ENCODE measurements at regions not wholly inside any gene's neighbourhood (a gene's known extent, or its start where the extent isn't known, plus 50 kb on each side); places are given as distances from the start of the nearest gene placed in this dataset.
"Not testable (repeated sequence)": the region's sequence is repeated elsewhere in the genome, so short reads cannot be mapped to it uniquely, and the experiment has no call there.

DNA sequence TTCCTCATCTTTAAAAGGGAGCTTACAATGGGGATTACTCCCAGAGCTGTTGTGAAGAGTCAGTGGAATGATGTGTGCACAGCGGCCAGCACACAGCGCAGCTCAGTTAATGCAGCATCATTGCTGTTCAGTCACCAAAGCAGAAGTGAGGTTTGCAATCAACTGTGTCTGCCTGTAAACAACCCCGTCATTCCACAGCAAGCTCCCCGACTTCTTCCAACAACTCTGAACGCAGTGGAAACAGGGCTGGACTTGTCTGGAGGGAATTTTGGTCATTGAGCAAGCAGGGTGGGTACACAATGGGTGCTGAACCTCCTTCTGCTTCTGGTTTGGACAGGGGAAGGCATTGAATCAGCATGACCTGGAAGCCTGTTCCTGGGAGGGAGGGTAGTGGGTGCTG, 347.4 kb downstream of the PTPRU start:
- no peak for DNase-seq

DNA sequence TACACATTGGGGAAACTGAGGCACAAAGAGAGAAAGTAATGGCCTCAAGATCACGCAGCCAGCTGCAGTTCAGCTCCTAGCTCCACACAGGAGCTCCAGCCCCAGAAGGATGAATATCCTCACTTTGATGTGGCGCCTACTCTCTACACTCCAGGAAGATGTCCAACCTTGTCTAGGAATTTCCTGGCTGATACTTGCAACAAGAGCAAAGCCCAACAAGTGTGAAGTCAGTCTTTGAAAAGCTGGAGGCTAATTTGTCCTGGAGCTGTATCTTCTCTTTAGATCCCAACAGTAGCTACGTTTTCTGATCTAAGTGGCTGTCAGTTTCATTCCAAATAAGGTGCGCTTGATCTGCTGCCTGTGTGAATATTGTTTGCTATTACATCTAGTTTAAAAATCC, 344.9 kb downstream of the PTPRU start:
- DNase-seq, result no peak

DNA sequence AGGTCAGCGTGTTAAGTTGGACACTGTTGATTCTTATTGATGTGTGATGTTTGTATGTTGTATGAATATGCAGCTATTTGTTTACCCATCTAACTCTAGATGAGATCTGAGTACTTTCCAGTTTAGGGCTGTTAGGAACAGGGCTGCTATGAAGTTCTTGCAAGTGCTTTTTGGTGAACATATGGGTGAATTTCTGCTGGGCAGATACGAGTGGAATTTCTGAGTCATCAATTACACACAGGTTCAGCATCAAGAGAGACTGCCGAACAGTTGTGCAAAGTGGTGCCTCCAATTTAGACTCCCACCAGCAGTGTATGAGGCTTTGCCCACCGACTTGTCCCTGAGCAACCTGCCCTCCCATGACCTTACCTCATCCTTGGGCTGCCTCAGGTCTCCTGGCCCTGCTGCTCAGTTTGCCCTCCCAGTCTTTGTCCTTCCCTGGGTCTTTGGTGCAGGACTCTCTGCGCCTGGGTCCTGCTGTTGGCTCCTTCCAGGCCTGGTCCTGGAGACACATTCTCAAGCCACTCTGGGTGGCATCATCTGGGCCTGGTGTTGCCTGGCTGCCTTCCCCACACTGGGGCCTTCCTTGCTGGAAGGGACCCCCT, 343.6 kb downstream of the PTPRU start:
- no peak for DNase-seq

DNA sequence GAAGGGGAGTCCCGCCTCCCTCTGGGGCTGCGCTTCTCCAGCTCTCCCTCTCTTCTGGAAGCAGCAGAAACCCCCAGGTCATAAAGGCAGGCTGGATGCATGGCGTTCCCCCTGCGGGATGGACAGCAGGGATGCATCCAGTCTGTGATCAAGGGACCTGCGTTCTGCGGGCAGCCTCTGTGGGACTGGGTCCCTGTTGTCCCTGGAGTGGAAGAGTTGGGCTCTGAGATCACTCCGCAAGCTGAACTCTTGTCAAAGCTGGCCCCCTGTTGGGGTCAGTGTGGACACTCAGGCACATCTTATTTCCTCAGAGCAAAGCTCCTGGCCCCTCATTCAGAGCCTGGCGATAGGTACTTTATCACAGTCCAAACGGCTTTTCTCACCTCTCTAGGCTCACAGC, 341.2 kb downstream of the PTPRU start:
- DNase-seq, result no peak

DNA sequence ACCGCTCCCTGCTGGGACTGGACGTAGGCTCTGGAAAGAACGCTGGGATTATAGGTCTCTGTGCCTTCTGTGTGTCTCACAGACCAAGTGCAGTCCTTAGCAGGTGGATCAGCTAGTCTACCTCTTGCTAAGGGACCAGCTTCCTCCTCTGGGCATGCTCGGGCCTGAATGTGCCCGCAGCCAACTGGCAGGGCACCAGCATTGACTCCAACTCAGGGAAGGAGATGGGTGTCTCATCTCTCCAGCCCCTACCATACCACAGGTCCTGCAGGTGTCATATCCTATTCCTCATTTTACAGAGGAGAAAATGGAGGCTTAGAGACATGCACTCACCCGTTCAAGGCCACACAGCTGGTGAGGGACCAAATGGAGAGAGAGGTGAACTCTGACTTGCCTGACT, 340.2 kb downstream of the PTPRU start:
- DNase-seq, result no peak

DNA sequence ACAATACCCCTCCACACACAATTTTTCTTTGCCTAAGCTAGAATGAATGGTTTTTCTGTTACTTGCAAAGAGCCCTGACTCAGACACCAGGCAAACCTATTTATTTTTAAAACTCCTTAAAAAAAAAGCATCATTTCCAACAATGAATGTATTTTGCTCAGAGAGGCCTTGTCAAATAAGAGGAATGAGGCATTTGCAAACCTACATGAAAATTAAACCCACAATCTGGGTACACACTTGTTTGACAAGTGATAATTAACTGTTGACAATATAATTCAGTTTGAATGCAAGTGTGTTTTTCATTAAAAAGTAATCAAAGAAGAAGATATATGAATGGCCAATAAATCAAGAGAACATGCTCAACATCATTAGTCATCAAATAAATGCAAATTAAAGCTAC, 339.5 kb downstream of the PTPRU start:
- DNase-seq, result no peak

DNA sequence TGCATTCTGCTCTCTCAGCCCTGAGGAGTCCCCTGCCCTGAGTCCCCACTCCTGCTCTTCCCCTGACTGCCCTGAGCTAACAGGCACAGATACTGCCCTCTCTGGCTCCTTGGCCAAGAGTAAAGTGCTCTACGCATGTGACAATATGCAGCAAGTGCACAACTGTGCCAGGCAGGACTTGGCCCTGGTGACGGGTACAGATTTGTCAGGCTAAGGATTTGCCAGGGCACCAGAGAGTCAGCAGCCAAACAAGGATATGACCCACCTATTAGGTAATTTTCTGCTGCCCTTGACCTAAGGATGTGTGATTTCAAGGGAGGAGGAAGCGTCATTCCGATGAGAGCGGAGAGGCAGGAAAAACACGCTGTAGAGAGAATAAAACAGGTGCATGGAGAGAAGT, 339.0 kb downstream of the PTPRU start:
- no peak for DNase-seq

DNA sequence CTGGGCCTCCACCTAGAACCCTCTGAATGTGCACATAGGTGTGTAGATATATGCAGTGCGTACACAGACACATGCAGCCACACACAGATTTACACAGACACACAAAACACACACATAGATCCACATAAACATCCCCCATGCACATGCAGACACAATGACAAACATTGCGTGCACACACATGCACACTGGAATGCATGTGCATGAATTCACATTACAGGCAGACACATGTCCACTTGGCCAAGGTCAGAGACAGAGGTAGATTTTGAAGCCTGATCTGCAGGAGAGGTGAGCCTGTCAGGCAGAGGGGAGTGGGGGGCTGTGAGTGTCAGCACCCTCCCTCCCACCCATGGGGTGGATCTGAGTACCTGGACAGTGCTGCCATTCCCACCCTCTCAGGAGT, 338.5 kb downstream of the PTPRU start:
- DNase-seq, result no peak

DNA sequence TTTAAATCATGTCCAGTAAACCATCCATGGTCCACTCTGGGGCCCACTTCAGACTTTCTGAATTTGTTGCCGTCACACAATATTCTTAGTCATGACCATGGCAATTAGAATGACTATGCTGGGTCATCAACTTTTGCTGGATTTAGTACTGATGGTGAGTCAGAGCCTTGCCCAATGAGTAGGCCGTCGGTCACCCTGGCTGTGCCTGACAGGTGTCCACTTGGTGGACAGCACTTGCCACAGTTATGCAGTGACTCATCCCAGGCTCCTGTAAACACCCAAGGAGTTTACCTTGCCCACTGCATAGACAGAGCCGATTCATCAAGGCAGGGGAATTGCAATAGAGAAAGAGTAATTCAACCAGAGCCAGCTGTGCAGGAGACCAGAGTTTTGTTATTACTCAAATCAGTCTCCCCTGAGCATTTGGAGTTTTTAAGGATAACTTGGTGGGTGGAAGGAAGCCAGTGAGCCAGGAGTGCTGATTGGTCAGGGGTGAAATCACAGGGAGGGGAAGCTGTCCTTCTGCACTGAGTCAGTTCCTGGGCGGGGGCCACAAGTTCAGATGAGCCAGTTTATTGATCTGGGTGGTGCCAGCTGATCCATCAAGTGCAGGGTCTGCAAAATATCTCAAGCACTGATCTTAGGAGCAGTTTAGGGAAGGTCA, 333.8 kb downstream of the PTPRU start:
- no peak for DNase-seq

DNA sequence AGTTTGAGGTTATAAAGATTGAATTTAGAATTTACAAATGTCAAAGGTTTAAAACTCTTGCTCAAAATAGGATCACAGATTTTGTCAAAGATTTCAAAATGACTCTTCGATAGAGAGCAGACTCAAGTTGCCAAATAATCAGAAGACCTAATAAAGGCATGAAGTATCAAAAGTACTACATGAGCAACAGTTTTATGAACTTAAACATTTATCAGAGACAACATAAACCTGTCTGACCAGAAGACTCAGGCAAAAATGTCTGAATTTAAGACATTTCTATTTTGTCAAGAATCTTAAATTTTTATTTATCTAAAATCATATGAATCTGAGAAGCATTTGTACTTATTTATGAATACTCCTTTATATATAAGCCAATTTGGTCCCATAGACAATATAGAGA, 330.9 kb downstream of the PTPRU start:
- no peak for DNase-seq

DNA sequence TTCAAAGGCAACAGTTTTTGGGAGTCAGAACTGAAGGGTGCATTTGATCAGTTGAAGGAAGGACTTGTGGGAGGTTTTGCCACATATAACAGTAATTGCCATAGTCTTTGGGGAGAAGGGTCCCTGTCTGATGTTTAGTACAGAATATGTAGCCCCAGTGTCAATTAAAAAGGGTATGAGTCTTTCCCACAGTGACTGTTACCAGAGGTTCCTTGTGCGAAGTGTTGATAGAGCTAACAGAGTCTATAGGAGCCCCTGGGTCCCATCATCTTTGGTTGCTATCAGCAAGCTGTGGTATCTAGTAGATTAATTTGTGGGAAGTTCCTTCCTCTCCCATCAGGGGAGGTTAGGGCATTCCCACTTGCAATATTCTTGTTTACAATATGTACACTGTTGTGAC, 329.2 kb downstream of the PTPRU start:
- no peak for DNase-seq

DNA sequence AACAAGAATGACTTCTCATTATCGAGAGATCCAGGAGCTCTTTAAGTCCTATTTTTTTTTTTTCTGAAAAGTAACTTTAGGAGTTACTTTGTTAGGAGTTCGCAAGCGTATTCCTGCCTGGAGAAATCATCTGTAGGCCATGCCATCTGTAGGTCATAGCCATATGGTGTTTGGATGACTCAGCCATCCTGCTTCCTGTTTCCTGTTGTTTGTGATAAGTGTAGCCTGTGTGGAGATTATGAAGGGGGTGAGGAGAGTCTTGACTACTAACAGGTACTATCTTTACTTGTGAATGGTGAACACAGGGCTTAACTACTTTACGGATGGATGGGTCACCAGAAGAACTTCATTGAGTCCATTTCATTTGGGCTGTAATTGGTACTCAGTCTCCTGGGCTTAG, 327.2 kb downstream of the PTPRU start:
- DNase-seq, result no peak

DNA sequence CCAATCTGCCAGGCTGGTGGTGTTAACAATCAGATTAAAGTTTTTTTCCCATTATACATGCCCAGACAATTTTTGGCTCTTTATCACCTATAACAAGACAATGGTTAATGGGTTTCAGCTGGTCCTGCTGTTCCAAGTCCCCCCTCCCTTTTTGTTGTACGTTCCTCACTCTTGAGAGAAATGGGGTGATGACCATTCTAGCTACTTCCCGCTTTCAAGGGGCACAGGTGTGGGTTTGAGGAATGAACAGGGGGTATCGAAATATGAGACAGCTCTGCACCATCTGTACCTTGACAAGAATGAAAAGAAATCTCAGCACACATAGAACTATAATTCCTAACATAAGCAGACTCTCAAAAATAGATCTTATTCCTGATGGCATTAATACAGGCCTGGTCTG, 326.8 kb downstream of the PTPRU start:
- no peak for DNase-seq

DNA sequence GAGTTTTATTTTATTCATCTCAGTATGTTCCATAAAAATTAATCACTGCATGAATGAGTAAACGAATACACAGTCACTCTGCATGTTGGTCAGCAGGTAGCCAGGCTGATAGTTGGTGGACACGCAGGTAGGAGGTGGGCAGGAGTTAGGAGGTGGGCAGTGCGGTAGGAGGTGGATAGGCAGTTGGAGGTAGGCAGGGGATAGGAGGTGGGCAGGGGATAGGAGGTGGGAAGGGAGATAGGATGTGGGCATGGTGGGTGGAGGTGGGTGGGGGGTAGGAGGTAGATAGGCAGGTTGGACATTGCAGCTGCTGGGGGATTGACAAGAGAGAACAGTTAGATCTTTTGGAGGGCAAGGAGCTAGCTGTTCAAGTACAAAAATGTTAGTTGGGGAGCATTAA, 322.7 kb downstream of the PTPRU start:
- DNase-seq, result no peak

DNA sequence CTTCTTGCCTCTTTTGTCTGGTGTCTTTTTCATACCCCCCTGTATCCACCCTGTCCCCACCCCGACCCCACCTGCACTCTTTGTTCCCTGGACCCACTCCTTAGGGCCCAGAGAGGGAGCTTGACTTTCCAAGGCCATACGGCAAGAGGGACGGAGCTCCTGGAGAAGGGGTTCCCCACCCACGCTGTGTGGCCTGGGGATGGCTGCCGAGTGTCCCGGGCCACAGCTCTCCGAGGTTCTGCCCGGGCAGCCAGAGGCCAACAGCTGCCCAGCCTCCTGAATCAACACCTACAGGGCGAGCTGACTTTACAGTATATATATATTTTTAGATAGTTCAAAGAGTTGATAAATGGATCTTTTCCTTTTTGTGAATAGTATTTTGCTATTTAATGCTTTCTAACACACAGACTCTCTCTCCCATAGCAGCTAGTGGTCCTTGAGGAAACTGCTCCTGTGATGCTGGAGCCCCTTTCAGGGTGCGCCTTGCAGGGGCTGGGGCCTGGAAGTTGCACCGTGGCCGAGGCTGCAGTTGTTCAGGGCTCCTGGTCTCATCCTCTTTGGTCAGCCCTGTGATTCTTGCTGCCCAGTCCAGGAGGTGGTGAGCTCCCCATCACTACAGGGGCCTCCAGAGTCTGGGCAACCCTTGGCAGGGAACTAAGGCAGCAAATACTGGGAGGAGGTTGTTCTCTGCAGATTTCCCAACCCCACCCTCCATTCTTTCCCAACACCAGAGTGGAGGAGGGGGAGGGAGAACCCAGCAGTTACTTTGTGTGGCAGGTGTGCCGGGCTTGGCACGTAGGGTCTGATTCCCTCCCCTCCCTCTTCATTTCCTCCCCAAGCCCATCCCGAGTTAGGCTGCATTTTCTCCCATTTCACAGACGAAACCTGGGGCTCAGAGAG, 321.6 kb downstream of the PTPRU start:
- DNase-seq, result no peak

DNA sequence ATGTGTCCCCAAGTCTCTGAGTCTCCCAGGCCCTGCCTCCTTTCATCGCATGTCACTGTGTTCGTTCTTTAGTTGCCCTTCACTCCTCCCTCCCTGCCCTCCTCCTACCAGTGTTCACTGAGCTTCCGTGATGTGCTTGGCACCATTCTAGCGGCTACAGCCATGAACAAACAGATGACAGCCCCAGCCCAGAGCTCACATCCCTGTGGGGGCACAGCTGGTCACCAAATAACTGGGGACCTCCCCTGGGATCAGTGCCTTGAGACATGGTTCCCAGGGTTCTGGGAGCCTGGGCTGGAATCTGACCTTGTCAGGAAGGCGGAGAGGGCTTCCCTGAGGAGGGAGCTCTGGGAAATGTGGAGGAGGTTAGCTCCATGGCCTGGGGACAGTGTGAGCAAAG, 320.7 kb downstream of the PTPRU start:
- no peak for DNase-seq

DNA sequence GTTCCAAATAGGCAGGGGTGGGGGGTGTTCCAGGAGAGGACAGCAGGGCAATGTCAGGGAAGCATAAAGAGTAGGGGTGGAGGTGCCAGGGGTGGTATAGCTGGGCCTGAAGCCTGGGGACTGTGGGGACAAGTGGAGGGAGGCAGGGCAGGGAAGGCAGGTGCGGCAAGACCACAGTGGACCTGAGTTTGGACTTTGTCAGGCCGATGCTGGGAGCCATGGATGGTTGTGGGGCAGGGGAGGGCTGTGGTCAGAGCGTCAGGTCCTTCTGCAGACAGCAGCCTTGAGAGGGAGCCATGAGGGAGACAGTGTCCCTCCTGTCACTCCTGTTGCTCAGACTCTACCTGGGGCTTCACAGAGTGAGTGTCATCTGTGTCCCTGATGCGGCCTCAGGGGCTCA, 320.3 kb downstream of the PTPRU start:
- no peak for DNase-seq

DNA sequence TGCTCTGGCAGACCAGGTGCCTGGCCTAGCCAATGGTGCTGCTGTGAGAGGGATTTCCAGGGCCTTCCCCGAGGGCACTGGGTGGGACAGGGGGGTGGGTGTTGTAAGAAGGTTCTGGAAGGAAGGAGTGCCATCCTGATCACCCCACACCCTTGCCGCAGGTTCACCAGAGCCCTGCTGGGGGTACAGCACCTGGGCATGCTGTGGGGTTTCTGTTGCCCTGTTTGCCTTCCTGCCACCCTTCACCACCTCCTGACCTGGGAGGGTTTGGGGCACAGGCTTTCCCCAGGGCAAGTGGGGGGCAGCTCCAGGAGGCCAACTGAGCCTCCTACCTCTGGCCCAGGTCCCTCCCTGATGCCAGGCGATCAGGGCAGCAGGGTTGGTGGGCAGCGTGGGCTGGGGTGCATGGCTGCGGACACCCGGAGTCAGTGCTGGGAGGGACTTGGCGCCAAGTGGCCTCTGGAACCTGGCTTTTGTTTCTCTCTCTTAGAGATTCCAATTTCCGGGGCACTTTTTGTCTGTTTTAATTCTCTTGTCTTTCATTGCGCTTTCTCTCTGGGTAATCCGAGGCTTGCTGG, 318.8 kb downstream of the PTPRU start:
- no peak for DNase-seq

DNA sequence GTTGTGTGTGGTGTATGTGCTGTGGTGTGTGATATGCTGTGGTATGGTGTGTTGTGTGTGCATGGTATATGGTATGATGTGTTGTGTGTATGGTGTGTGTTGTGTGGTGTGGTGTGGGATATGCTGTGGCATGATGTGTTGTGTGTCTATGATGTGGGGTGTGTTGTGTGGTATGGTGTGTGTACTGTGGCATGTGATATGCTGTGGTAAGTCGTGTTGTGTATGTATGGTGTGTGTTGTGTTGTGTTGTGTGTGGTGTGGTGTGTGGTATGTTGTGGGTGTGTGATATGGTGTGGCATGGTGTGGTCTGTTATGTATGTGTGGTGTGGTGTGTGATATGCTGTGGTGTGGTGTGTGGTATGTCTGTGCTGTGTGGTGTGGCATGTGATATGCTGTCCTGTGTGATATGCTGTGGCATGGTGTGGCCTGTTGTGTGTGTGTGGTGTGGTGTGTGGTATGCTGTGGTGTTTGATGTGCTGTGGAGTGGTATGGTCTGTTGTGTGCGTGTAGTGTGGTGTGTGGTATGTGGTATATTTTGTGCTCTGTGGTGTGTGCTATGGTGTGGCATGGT, 318.0 kb downstream of the PTPRU start:
- no peak for DNase-seq

DNA sequence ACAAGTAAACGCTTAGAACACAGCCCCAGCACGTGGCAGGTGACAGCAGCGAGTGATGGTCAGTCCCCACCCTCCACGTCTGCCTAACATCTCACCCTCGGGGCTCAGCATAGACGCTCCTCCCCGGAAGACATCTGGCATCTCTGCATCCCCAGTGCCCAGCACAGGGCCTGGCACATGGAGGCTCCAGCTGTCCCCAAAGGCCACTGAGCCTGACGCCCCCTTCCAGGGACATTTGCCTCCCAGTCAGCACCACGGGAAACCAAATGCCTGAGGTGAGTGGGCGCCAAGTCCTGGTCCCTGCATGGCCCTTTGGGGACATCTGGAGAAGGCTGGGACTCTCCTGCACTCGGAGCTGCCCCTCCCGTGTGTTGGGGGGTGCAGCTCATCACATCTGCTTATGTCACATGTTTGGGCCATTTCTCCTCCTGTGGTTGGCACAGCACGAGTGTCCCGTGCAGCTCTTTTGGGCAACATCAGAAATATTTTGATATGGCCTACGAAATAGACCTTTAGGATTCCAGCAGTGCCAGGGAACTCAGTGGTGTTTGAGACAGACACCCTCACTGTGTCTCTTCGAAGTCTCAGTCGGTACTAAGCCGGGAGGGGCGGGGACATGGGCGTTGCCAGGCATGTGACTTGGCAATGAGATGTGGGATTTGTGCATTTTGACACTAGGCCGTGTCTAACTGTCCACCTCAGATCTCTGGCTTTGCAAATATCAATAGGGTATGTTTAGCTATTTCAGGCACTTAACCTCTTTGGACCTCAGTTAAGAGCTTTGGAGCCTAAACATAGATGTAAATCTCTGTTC, 315.0 kb downstream of the PTPRU start:
- DNase-seq, result no peak

DNA sequence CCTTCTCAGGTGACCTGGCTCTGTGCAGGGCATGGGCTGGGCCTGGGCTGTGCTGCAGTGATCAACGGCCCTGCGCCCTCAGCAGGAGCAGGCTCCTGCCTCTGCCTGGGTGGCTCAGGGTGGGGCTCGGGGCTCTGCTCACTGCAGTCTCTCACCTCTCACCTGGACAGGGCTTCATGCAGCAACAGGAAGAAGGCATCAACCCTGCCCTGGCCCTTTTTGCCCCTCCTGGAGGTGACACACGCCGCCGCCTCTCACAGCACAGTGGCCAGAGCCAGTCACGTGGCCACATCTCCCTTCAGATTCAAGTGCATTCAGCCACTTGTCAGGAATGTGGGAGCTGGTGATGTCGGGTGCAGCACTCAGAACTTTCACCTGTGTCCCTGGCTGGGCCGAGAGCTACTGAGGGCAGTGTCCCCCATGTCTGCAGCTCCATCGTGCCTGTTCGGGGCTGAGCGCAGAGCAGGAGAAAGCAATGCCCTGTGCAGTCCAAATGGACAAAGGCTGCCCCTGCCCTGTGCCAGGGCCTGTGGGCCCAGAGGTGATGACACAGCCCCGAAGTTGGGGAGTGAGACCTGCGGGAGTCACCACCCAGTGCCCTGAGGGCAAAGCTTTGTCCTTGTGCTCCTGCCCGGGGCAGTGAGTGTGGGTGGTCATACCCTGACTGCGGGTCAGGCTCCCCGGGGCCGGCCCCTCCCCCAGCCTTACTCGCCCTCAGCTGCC, 314.0 kb downstream of the PTPRU start:
- no peak for DNase-seq

DNA sequence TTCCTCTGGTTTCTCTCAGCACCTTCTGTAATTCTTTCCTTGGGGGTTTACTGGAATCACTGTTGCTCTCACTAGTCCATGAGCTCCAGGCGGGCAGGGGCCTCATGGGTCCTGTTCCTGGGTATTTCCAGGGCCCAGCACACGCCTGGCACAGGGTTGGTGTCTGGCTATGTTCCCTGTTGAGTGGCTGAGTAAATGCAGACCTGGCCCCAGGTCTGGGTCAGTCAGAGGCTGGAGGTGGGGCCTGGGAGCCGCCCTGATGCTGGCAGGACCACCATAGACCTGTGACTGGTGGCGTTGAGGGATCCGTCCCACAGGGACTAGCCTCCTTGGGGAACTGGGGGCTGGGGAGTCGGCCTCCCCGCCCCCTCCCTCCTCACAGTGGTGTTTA, 313.4 kb downstream of the PTPRU start:
- not testable (repeated sequence) for DNase-seq

All from bone marrow (tissue), 2 donors.